ENCODE measurements at regions not wholly inside any gene's neighbourhood (a gene's known extent, or its start where the extent isn't known, plus 50 kb on each side); places are given as distances from the start of the nearest gene placed in this dataset.

GRCh38 chr1:78437396-78437795 is 53.4 kb upstream of the PTGFR start:
- no peak for DNase-seq

GRCh38 chr1:78437941-78438340 is 52.8 kb upstream of the PTGFR start:
- no peak for DNase-seq

GRCh38 chr1:78440381-78440793 is 50.4 kb upstream of the PTGFR start:
- no peak for DNase-seq

Data from NCI-H510A (cell line).